Kidney (tissue), 13 donors: ENCODE measurements at regions not wholly inside any gene's neighbourhood (a gene's known extent, or its start where the extent isn't known, plus 50 kb on each side); places are given as distances from the start of the nearest gene placed in this dataset.

Source experiments
- DNase-seq, 5 donors: peaks; one replicate each; pipeline ENCODE4 v3.0.0-alpha.2; 2013 to 2020
- FAIRE-seq: peaks from 2 replicates; lab custom pipeline; 2012; peaks lifted over from hg19 to GRCh38; lab: Jason Lieb, UNC
- H3K27ac ChIP-seq, 2 donors: one replicate each; pipeline ENCODE4 v1.7.0; 2013; ENCODE audit warnings: low read depth in 2 of 2, low read length in 2 of 2, inconsistent platforms in 1 of 2
- H3K27me3 ChIP-seq: one replicate; pipeline ENCODE4 v1.7.1; 2013; ENCODE audit warnings: low read length, inconsistent platforms; ENCODE audit not compliant: control insufficient read depth, insufficient read depth
- H3K36me3 ChIP-seq, 3 donors: one replicate each; pipeline versions ENCODE4 v1.7.0 to v1.7.1; 2013; ENCODE audit warnings: low read length in 3 of 3, control low read depth in 1 of 3, inconsistent platforms in 1 of 3; ENCODE audit not compliant: insufficient read depth in 3 of 3, control insufficient read depth in 2 of 3
- H3K4me1 ChIP-seq, 3 donors: one replicate each; pipeline versions ENCODE4 v1.7.0 to v1.7.1; 2013; ENCODE audit warnings: low read length in 3 of 3, inconsistent platforms in 1 of 3, low read depth in 1 of 3; ENCODE audit not compliant: control insufficient read depth in 2 of 3, insufficient read depth in 2 of 3
- H3K4me3 ChIP-seq, 3 donors: one replicate each; pipeline versions ENCODE4 v1.7.0 to v1.8.1; 2013; ENCODE audit warnings: low read length in 3 of 3, control low read depth in 1 of 3, inconsistent platforms in 1 of 3
- H3K9ac ChIP-seq, 3 donors: one replicate each; pipeline versions ENCODE4 v1.7.0 to v1.7.1; 2013; ENCODE audit warnings: low read length in 3 of 3, control low read depth in 1 of 3, inconsistent platforms in 1 of 3
- H3K9me3 ChIP-seq, 3 donors: one replicate each; pipeline versions ENCODE4 v1.7.0 to v1.7.1; 2013; ENCODE audit warnings: low read length in 3 of 3, control low read depth in 1 of 3, inconsistent platforms in 1 of 3; ENCODE audit not compliant: control insufficient read depth in 2 of 3, insufficient read depth in 1 of 3
- intact Hi-C: fragments of 100-400 bp; cut with DNase I; formaldehyde crosslinking; loops from one replicate; pipeline ENCODE4 v1.11.1; 2022
- TF ChIP-seq, protein P1 (sequence below): IDR thresholded peaks from 3 replicates; pipeline ENCODE4 v1.5.1; 2012; ENCODE audit warnings: mild to moderate bottlenecking, moderate library complexity, borderline replicate concordance; ENCODE audit not compliant: insufficient read depth; ENCODE audit errors: extremely low read depth
- donor health status: control.
- donor health status: control.
- donor health status: control.
- donor health status: control.
- donor health status: control.
- donor health status: DM: yes; HTN: yes; CAD: no.
- donor health status: Normal renal cell carcinoma (clear cell type).

GRCh38 chr13:38121267-38121666 lies 228.4 kb upstream of the UFM1 start:
- no peak for FAIRE-seq
- DNase-seq = no peak
- Histone ChIP-seq H3K9me3 (no peaks in the 10 kb centered on the region), H3K27me3 (no peaks in the 10 kb centered on the region), H3K9ac (no peak overlapping the region), H3K4me1 (no peaks in the 10 kb centered on the region), H3K4me3 (no peak overlapping the region), H3K36me3 (no peaks in the 10 kb centered on the region), H3K27ac (no peak overlapping the region)
- intact Hi-C loops = no loop called here
- TF ChIP-seq, protein P1, sequence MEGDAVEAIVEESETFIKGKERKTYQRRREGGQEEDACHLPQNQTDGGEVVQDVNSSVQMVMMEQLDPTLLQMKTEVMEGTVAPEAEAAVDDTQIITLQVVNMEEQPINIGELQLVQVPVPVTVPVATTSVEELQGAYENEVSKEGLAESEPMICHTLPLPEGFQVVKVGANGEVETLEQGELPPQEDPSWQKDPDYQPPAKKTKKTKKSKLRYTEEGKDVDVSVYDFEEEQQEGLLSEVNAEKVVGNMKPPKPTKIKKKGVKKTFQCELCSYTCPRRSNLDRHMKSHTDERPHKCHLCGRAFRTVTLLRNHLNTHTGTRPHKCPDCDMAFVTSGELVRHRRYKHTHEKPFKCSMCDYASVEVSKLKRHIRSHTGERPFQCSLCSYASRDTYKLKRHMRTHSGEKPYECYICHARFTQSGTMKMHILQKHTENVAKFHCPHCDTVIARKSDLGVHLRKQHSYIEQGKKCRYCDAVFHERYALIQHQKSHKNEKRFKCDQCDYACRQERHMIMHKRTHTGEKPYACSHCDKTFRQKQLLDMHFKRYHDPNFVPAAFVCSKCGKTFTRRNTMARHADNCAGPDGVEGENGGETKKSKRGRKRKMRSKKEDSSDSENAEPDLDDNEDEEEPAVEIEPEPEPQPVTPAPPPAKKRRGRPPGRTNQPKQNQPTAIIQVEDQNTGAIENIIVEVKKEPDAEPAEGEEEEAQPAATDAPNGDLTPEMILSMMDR = no peak

- DNase-seq (no peak), FAIRE-seq (no peak)
- no peak overlapping the region for H3K27ac ChIP-seq
- no peaks in the 10 kb centered on the region for H3K27me3 ChIP-seq
- TF ChIP-seq, protein P1 = no peak
- H3K4me3 ChIP-seq = no peak overlapping the region
- no peaks in the 10 kb centered on the region for H3K4me1 ChIP-seq
- H3K9ac ChIP-seq = no peak overlapping the region
- no peaks in the 10 kb centered on the region for H3K36me3 ChIP-seq
- peaks cover 0 to 8% (median 0%) of the 10 kb centered on the region in 3 donors for H3K9me3 ChIP-seq
- intact Hi-C loops = no loop called here
Measured at GRCh38 chr13:38103851-38104250, 234.3 kb upstream of the TRPC4 start.

- intact Hi-C loops = no loop called here
- no peak overlapping the region for H3K27ac ChIP-seq
- peak in 2 of 5 donors; percentile 19 to 25 for DNase-seq
- H3K36me3 ChIP-seq = no peaks in the 10 kb centered on the region
- H3K9me3 ChIP-seq = no peaks in the 10 kb centered on the region
- no peak overlapping the region for H3K9ac ChIP-seq
- H3K4me3 ChIP-seq = no peak overlapping the region
- TF ChIP-seq, protein P1 = no peak
- H3K27me3 ChIP-seq = no peaks in the 10 kb centered on the region
- H3K4me1 ChIP-seq = no peaks in the 10 kb centered on the region
- FAIRE-seq = peak; percentile 53
Measured at GRCh38 chr13:38099751-38100150, 230.2 kb upstream of the TRPC4 start.

DNA sequence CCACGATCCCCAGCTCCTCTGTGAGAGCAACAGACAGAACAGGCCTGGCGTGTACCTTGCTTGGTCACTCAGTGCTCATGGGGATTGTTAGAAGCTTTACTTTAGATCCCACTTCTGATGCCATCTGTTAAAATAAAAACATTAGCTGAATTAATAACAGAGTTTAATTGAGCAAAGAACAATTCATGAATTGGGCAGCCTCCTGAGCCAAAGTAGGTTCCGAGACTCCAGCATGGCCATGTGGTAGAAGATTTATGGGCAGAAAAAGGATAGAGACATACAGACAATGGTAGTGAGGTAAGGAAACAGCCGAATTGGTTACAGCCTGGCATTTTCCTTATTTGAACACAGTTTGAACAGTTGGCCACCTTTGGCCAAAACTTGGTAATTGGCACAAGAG lies 223.9 kb upstream of the TRPC4 start:
- no peak for FAIRE-seq

More for the DNA sequence above, 223.9 kb upstream of the TRPC4 start:
- Histone ChIP-seq H3K27me3 (no peaks in the 10 kb centered on the region), H3K9ac (no peak overlapping the region), H3K4me1 (no peaks in the 10 kb centered on the region), H3K27ac (no peak overlapping the region), H3K9me3 (no peaks in the 10 kb centered on the region), H3K4me3 (no peak overlapping the region), H3K36me3 (no peaks in the 10 kb centered on the region)
- no peak for DNase-seq
- TF ChIP-seq, protein P1 = no peak
- intact Hi-C loops = no loop called here
